ENCODE measurements at regions not wholly inside any gene's neighbourhood (a gene's known extent, or its start where the extent isn't known, plus 50 kb on each side); places are given as distances from the start of the nearest gene placed in this dataset.

DNA sequence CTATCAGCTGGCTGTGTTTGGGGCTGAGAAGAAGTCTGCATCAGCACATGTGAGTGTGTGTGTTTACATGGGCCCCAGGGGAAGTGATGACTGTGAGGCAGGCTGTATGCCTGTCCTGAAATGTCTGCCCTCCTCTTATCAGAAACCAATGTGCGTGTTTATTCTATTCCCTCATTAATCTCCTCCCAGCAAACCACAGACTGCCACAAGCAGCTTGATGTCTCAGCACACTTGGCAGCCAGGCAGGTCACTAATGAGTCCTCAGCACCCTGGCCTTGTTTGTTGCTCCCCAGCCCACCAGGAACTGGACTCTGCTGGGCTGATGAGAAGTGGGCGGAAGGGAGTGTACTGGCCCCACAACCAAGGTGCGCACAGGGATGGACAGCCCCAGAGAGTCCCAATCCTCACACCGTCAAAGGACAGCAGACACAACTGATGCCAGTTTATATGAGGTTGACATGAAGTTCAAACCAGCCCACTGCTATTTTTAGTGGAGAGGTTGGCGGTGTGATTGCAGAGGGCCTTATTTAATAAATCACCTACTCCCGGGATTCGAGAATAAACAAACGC, 225.8 kb downstream of the ETS1 start:
- DNase-seq = no peak

- no peak for DNase-seq
These were observed 227.8 kb downstream of the ETS1 start for GRCh38 chr11:128359515-128359914.

DNA sequence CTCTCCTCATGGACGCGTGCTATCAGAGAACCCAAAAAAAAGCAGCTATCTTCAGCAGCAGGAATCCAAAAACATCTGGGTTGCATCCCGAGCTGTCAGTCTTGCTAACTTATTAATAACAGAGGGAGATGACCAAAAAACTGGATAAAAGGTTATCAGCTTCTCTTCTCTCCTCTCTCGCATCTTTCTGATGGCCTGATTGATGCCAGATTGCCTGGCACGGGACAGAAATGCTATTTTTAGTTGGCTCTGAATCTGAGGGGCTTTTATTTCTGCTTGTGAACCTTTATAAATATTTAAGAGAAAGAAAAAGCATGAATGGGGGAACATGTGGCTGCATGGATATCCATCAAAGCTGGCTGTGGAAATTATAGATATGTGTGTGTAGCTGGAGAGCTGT, 230.3 kb downstream of the ETS1 start:
- no peak for DNase-seq

DNA sequence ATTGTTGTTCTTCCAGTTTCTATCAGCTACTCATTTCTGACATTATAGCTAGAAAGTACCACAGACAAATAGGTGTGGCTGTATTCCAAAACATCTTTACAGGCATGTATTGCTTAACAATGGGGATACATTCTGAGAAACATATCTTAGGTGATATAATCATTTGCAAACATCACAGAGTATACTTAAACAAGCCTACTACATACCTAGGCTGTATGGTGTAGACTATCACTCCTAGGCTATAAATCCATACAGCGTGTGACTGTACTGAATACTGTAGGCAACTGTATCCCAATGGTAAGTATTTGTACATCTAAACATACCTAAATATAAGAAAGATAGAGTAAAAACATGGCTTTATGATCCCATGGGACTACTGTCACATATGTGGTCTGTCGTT, 231.8 kb downstream of the ETS1 start:
- no peak for DNase-seq

GRCh38 chr11:128354476-128354875, 232.9 kb downstream of the ETS1 start:
- no peak for DNase-seq

- DNase-seq = no peak
These were observed 236.2 kb downstream of the ETS1 start for GRCh38 chr11:128351168-128351567.

- DNase-seq = no peak
These were observed 237.6 kb downstream of the ETS1 start for GRCh38 chr11:128349650-128350299.

- no peak for DNase-seq
These were observed 240.6 kb downstream of the ETS1 start for GRCh38 chr11:128346804-128347203.

DNA sequence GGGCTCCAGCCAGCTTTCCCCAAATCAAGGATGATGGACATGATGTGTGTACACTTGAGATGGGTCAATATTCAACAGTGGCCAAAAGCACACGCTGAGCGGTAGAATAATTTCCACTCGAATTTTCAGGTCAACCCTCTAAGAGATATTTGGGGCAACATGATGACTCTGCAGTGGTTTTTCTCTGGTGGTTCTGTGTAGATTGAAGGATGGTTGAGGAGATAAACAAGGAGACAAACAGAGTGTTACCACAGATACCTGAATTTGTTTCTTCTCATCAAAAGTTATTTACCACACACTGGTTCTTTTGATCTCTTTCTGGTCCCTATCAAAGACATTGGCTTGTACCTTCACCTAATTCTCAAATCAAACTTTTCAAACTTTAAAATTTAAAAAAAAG, 242.0 kb downstream of the ETS1 start:
- no peak for DNase-seq

DNA sequence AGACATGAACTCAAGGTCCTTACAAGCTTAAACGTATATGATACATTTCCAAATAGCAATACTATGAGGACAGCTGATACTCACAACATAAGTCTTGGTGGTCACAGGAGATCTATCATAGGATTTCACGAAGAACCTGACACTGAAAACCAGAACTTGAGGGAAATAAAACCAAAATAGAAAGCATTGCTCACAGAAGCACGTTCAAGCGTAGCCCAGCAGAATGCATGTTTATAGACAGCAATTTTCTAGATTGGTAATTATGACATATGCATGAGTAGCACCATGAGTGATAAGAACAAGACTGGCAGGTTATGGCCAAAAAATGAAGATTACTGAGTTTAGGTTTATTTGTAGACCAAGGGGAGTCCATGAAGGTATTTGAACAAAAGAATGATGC, 243.5 kb downstream of the ETS1 start:
- DNase-seq = no peak

GRCh38 chr11:128343135-128343514, 244.2 kb downstream of the ETS1 start:
- no peak for DNase-seq

- no peak for DNase-seq
These were observed 244.7 kb downstream of the ETS1 start for GRCh38 chr11:128342511-128343134.

DNA sequence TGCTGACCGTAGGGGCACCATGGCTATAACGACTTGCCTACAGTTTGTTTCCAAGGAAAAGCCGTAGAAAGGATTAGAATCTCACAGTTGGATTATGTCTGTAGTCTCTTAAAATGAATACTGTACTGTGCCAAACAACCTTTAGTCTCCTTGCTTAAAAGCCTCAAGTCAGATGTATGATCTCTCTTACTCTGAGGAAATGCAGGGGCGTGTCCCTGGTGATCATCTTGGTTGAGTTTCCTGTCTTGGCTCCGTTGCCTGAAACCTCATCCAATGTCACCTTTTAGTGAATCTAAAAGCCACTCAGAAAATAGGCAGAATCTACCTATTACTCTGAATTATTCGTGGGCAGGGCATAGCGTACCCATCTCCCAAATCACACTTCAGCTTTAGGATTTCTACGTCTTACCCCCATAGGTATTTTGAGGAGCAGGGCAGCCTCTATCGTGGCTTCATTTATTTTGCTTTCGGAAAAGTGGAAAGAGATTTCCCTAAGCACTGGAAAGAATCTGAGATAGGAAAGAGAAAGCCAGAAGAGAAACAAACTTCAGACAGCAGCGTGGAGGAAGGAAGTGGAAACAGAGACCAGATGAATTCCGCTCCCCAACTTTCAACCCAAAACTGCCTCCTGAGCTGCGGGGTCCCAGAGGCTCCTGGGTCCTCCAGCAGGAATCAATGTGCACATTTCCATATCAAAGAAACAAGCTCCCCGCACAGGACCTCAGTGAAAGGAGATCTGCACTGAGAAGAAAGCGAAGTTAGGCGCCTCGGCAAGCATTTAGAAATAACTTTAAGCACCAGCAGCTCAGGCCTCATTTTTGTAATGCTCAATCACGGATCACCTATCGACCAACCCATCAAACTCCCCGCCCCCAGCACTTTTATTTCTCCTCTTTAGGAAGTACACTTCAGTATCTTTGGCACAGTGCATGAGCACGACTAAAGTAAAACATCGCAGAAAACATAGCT, 245.8 kb downstream of the ETS1 start:
- DNase-seq = no peak

DNA sequence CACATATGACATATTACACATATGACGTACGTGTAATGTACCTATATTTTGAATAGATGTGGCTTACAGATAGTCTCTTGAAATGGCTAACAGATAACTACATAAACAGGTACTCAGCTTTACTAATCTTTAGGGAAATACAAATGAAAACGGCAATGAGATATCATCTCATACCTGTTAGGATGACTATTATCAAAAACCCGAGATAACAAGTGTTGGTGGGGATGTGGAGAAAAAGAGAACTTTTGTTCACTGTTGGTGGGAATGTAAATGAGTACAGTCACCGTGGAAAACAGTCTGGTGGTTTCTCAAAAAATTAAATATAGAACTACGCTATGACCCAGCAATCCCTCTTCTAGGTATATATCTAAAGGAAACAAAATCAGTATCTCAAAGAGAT, 247.6 kb downstream of the ETS1 start:
- DNase-seq = no peak

DNA sequence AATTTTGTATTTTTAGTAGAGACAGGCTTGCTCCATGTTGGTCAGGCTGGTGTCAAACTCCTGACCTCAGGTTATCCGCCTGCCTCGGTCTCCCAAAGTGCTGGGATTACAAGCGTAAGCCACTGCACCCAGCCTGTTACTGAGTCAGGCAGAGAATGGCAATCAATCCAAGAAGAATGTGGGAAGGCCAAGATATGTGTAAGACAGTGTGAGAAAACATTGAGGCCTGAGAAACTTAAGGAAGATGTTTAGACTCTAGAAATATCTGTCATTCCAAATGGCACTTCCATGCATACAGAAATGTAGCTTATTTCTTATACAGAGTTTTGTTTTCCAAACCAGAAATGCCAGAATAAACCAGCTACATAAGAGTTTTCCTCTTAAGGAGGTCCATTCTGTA, 248.5 kb downstream of the ETS1 start:
- no peak for DNase-seq

- DNase-seq = no peak
These were observed 251.2 kb downstream of the ETS1 start for GRCh38 chr11:128336203-128336602.

DNA sequence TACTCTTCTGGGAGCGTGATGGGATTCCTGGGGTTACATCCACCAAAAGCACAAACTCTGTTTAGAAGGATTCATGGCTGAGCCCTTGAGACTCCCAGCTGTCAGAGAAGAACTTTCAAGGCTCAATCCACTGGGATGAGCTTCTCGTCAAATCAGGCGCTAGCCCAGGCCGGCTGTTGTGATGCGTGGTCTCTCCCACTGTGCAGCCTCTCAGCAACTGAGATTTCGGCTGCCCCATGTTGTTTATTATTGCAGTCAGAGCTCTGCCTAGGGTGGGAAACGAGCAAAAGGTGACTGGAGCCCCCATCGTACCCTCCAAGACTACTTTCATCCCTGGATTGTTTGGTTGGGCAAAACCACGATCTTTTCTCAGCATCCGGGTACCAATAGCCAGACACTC, 251.6 kb downstream of the ETS1 start:
- DNase-seq = no peak

GRCh38 chr11:128334311-128335044, 252.9 kb downstream of the ETS1 start:
- DNase-seq = no peak

DNA sequence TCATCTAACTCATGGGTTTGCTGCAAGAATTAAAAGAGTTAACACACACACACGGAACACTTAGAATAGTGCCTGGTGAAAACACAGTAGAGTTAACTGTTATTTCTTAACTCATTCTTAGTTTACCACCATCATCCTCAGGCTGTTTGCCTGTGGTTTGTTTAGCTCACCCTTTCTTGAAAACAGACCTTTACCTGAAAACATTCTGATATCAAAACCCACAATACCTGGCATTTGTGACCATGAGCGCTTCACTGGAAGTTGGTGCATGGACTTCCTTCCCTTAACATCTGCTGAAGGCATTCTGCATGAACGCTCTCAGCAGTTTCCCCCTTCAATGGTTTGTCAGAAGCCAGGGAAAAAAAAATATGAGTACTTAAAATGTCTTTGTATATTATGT, 256.0 kb downstream of the ETS1 start:
- DNase-seq = no peak

- DNase-seq = no peak
These were observed 257.2 kb downstream of the ETS1 start for GRCh38 chr11:128330203-128330602.

- no peak for DNase-seq
These were observed 258.3 kb downstream of the ETS1 start for GRCh38 chr11:128328955-128329551.

DNA sequence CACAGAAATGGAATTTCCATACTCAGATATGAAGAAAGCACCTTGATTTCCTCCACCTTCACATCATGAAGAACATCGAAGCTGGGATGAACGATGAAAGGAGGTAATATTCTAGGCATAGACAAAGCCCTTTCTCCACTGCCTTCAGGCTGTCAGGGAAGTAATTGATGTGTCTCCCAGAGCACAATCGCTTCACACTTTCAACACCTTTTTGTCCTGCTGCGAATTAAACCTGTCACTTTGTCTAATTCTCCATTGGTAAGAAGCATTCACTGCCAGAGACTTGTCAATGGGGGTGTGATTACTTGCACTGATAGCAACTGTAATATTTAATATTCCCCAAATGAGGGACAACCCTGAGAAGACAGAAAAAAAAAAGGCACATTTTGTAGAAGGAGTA, 260.1 kb downstream of the ETS1 start:
- no peak for DNase-seq
